Kidney (tissue), 13 donors: ENCODE measurements at regions not wholly inside any gene's neighbourhood (a gene's known extent, or its start where the extent isn't known, plus 50 kb on each side); places are given as distances from the start of the nearest gene placed in this dataset.

Source experiments
- DNase-seq, 5 donors: peaks; one replicate each; pipeline ENCODE4 v3.0.0-alpha.2; 2013 to 2020
- FAIRE-seq: peaks from 2 replicates; lab custom pipeline; 2012; peaks lifted over from hg19 to GRCh38; lab: Jason Lieb, UNC
- H3K27ac ChIP-seq, 2 donors: one replicate each; pipeline ENCODE4 v1.7.0; 2013; ENCODE audit warnings: low read depth in 2 of 2, low read length in 2 of 2, inconsistent platforms in 1 of 2
- H3K27me3 ChIP-seq: one replicate; pipeline ENCODE4 v1.7.1; 2013; ENCODE audit warnings: low read length, inconsistent platforms; ENCODE audit not compliant: control insufficient read depth, insufficient read depth
- H3K36me3 ChIP-seq, 3 donors: one replicate each; pipeline versions ENCODE4 v1.7.0 to v1.7.1; 2013; ENCODE audit warnings: low read length in 3 of 3, control low read depth in 1 of 3, inconsistent platforms in 1 of 3; ENCODE audit not compliant: insufficient read depth in 3 of 3, control insufficient read depth in 2 of 3
- H3K4me1 ChIP-seq, 3 donors: one replicate each; pipeline versions ENCODE4 v1.7.0 to v1.7.1; 2013; ENCODE audit warnings: low read length in 3 of 3, inconsistent platforms in 1 of 3, low read depth in 1 of 3; ENCODE audit not compliant: control insufficient read depth in 2 of 3, insufficient read depth in 2 of 3
- H3K4me3 ChIP-seq, 3 donors: one replicate each; pipeline versions ENCODE4 v1.7.0 to v1.8.1; 2013; ENCODE audit warnings: low read length in 3 of 3, control low read depth in 1 of 3, inconsistent platforms in 1 of 3
- H3K9ac ChIP-seq, 3 donors: one replicate each; pipeline versions ENCODE4 v1.7.0 to v1.7.1; 2013; ENCODE audit warnings: low read length in 3 of 3, control low read depth in 1 of 3, inconsistent platforms in 1 of 3
- H3K9me3 ChIP-seq, 3 donors: one replicate each; pipeline versions ENCODE4 v1.7.0 to v1.7.1; 2013; ENCODE audit warnings: low read length in 3 of 3, control low read depth in 1 of 3, inconsistent platforms in 1 of 3; ENCODE audit not compliant: control insufficient read depth in 2 of 3, insufficient read depth in 1 of 3
- CTCF ChIP-seq: IDR thresholded peaks from 3 replicates; pipeline ENCODE4 v1.5.1; 2012; ENCODE audit warnings: mild to moderate bottlenecking, moderate library complexity, borderline replicate concordance; ENCODE audit not compliant: insufficient read depth; ENCODE audit errors: extremely low read depth
- intact Hi-C: fragments of 100-400 bp; cut with DNase I; formaldehyde crosslinking; loops from one replicate; pipeline ENCODE4 v1.11.1; 2022
- donor health status: control.
- donor health status: control.
- donor health status: control.
- donor health status: control.
- donor health status: control.
- donor health status: DM: yes; HTN: yes; CAD: no.
- donor health status: Normal renal cell carcinoma (clear cell type).

GRCh38 chr7:112566442-112567324 is 85.9 kb downstream of the LSMEM1 start:
- Histone ChIP-seq H3K9ac (no peak overlapping the region), H3K27me3 (no peaks in the 10 kb centered on the region), H3K36me3 (no peaks in the 10 kb centered on the region), H3K9me3 (no peaks in the 10 kb centered on the region), H3K27ac (no peak overlapping the region), H3K4me1 (no peaks in the 10 kb centered on the region), H3K4me3 (no peak overlapping the region)
- no peak for TF ChIP-seq CTCF
- FAIRE-seq (no peak), DNase-seq (peak in 1 of 5 donors; percentile 14)
- intact Hi-C loops = no loop called here

GRCh38 chr7:112567388-112567787 is 86.6 kb downstream of the LSMEM1 start:
- Histone ChIP-seq H3K4me3 (no peak overlapping the region), H3K9me3 (no peaks in the 10 kb centered on the region), H3K27me3 (no peaks in the 10 kb centered on the region), H3K36me3 (no peaks in the 10 kb centered on the region), H3K9ac (no peak overlapping the region), H3K27ac (no peak overlapping the region), H3K4me1 (peaks cover 0 to 4% (median 0%) of the 10 kb centered on the region in 3 donors)
- intact Hi-C loops = no loop called here
- DNase-seq (no peak), FAIRE-seq (no peak)
- no peak for TF ChIP-seq CTCF

- no peaks in the 10 kb centered on the region for H3K27me3 ChIP-seq
- no peak overlapping the region for H3K4me3 ChIP-seq
- H3K9me3 ChIP-seq = no peaks in the 10 kb centered on the region
- peaks cover 0 to 4% (median 0%) of the 10 kb centered on the region in 3 donors for H3K4me1 ChIP-seq
- TF ChIP-seq CTCF = no peak
- FAIRE-seq = no peak
- DNase-seq = no peak
- intact Hi-C loops = no loop called here
- H3K36me3 ChIP-seq = no peaks in the 10 kb centered on the region
- no peak overlapping the region for H3K9ac ChIP-seq
- no peak overlapping the region for H3K27ac ChIP-seq
Measured at GRCh38 chr7:112571852-112572607, 91.2 kb downstream of the LSMEM1 start.
